H9 (cell line): ENCODE measurements at regions not wholly inside any gene's neighbourhood (a gene's known extent, or its start where the extent isn't known, plus 50 kb on each side); places are given as distances from the start of the nearest gene placed in this dataset.

ENCODE experiments used
- DNase-seq: peaks from one replicate; pipeline ENCODE4 v3.0.0-alpha.2; 2017
- H2AFZ ChIP-seq: one replicate; pipeline ENCODE4 v1.6.1; 2013; ENCODE audit warnings: mild to moderate bottlenecking, low read length, control low read depth, moderate library complexity
- H2AK5ac ChIP-seq: 2 replicates; pipeline ENCODE4 v1.6.1; 2013; ENCODE audit warnings: low read length, control low read depth, mixed read lengths; ENCODE audit not compliant: insufficient read length
- H2BK120ac ChIP-seq: one replicate; pipeline ENCODE4 v1.6.1; 2013; ENCODE audit warnings: low read depth, mild to moderate bottlenecking, low read length, control low read depth, inconsistent platforms; ENCODE audit not compliant: poor library complexity, severe bottlenecking
- H2BK12ac ChIP-seq: 2 replicates; pipeline ENCODE4 v1.6.1; 2013; ENCODE audit warnings: low read length, control low read depth, mixed read lengths, low read depth; ENCODE audit not compliant: insufficient read length
- H2BK15ac ChIP-seq: 2 replicates; pipeline ENCODE4 v1.6.1; 2013; ENCODE audit warnings: low read depth, low read length, control low read depth
- H2BK20ac ChIP-seq: one replicate; pipeline ENCODE4 v1.6.1; 2013; ENCODE audit warnings: low read depth, mild to moderate bottlenecking, low read length, control low read depth, inconsistent platforms; ENCODE audit not compliant: poor library complexity, severe bottlenecking
- H2BK5ac ChIP-seq: 2 replicates; pipeline ENCODE4 v1.6.1; 2013; ENCODE audit warnings: low read length, control low read depth, mixed read lengths; ENCODE audit not compliant: insufficient read length
- H3K14ac ChIP-seq: 2 replicates; pipeline ENCODE4 v1.6.1; 2013; ENCODE audit warnings: low read length, control low read depth; ENCODE audit not compliant: insufficient read depth
- H3K18ac ChIP-seq: 2 replicates; pipeline ENCODE4 v1.6.1; 2013; ENCODE audit warnings: low read depth, mild to moderate bottlenecking, mixed read lengths, low read length, control low read depth; ENCODE audit not compliant: insufficient read length
- H3K23ac ChIP-seq: 2 replicates; pipeline ENCODE4 v1.6.1; 2013; ENCODE audit warnings: low read length, control low read depth, mixed read lengths, low read depth; ENCODE audit not compliant: insufficient read length
- H3K23me2 ChIP-seq: 2 replicates; pipeline ENCODE4 v1.6.1; 2013; ENCODE audit warnings: low read depth, mild to moderate bottlenecking, mixed read lengths, low read length, control low read depth; ENCODE audit not compliant: insufficient read length, poor library complexity, severe bottlenecking
- H3K27ac ChIP-seq: 2 replicates; pipeline ENCODE4 v1.5.1; 2013; ENCODE audit warnings: low read length, control low read depth, mixed read lengths, low read depth; ENCODE audit not compliant: insufficient read length
- H3K27me3 ChIP-seq: 2 replicates; pipeline ENCODE4 v1.6.1; 2013; ENCODE audit warnings: low read length, control low read depth, inconsistent platforms; ENCODE audit not compliant: insufficient read depth
- H3K4ac ChIP-seq: 2 replicates; pipeline ENCODE4 v1.6.1; 2013; ENCODE audit warnings: low read depth, mild to moderate bottlenecking, control low read depth, inconsistent platforms, low read length, moderate library complexity
- H3K4me1 ChIP-seq: 2 replicates; pipeline ENCODE4 v1.6.1; 2013; ENCODE audit warnings: low read length, control low read depth, inconsistent platforms; ENCODE audit not compliant: insufficient read depth
- H3K4me2 ChIP-seq: 2 replicates; pipeline ENCODE4 v1.6.1; 2013; ENCODE audit warnings: low read length, control low read depth, mixed read lengths; ENCODE audit not compliant: insufficient read length, insufficient read depth
- H3K56ac ChIP-seq: 2 replicates; pipeline ENCODE4 v1.6.1; 2013; ENCODE audit warnings: low read depth, mild to moderate bottlenecking, mixed read lengths, low read length, control low read depth; ENCODE audit not compliant: insufficient read length
- H3K79me1 ChIP-seq: 2 replicates; pipeline ENCODE4 v1.6.1; 2013; ENCODE audit warnings: low read depth, mild to moderate bottlenecking, moderate library complexity, low read length, control low read depth, inconsistent platforms; ENCODE audit not compliant: insufficient read depth, poor library complexity, severe bottlenecking
- H3K79me2 ChIP-seq: 2 replicates; pipeline ENCODE4 v1.6.1; 2013; ENCODE audit warnings: low read length, control low read depth, inconsistent platforms; ENCODE audit not compliant: insufficient read depth
- H3K9ac ChIP-seq: 2 replicates; pipeline ENCODE4 v1.6.1; 2013; ENCODE audit warnings: low read length, control low read depth, mixed read lengths; ENCODE audit not compliant: insufficient read length; ENCODE audit errors: extremely low read depth
- H3K9me3 ChIP-seq: one replicate; pipeline ENCODE4 v1.6.1; 2013; ENCODE audit warnings: low read depth, low read length, inconsistent platforms; ENCODE audit not compliant: control insufficient read depth
- H3T11ph ChIP-seq: one replicate; pipeline ENCODE4 v1.6.1; 2013; ENCODE audit warnings: mild to moderate bottlenecking, low read length, control low read depth, inconsistent platforms
- H4K20me1 ChIP-seq: one replicate; pipeline ENCODE4 v1.6.1; 2013; ENCODE audit not compliant: control insufficient read depth, insufficient read length, insufficient read depth
- H4K5ac ChIP-seq: 2 replicates; pipeline ENCODE4 v1.6.1; 2013; ENCODE audit warnings: low read depth, mild to moderate bottlenecking, mixed read lengths, low read length, control low read depth; ENCODE audit not compliant: insufficient read length
- H4K8ac ChIP-seq: replicated peaks from 2 replicates; pipeline ENCODE4 v1.6.1; 2013; ENCODE audit warnings: low read length, control low read depth, mixed read lengths, low read depth; ENCODE audit not compliant: insufficient read length
- H4K91ac ChIP-seq: 2 replicates; pipeline ENCODE4 v1.6.1; 2013; ENCODE audit warnings: low read depth, mild to moderate bottlenecking, moderate library complexity, mixed read lengths, low read length, control low read depth; ENCODE audit not compliant: insufficient read length
- H3K27ac Mint-ChIP-seq, 3 experiments: 2 replicates in 2 of 3; 3 replicates in 1 of 3; pipeline ENCODE4 v1.8.0; 2020 to 2021; ENCODE audit warnings: mixed read lengths in 3 of 3, mild to moderate bottlenecking in 1 of 3, moderate library complexity in 1 of 3
- H3K27me3 Mint-ChIP-seq: 2 replicates; pipeline ENCODE4 v1.8.0; 2021; ENCODE audit warnings: low read depth, mild to moderate bottlenecking, moderate library complexity, mixed read lengths
- H3K36me3 Mint-ChIP-seq, 3 experiments: 2 replicates in 2 of 3; 3 replicates in 1 of 3; pipeline ENCODE4 v1.8.0; 2020 to 2021; ENCODE audit warnings: low read depth in 3 of 3, mixed read lengths in 3 of 3; ENCODE audit not compliant: insufficient read depth in 1 of 3
- H3K4me1 Mint-ChIP-seq, 2 experiments: 2 replicates each; pipeline ENCODE4 v1.8.0; 2020; ENCODE audit warnings: mixed read lengths in 2 of 2
- H3K4me3 Mint-ChIP-seq, 2 experiments: 2 replicates in 1 of 2; 3 replicates in 1 of 2; pipeline ENCODE4 v1.8.0; 2020 to 2021; ENCODE audit warnings: mild to moderate bottlenecking in 2 of 2, mixed read lengths in 2 of 2, moderate library complexity in 1 of 2
- H3K9me3 Mint-ChIP-seq, 2 experiments: 2 replicates in 1 of 2; 3 replicates in 1 of 2; pipeline ENCODE4 v1.8.0; 2020; ENCODE audit warnings: mild to moderate bottlenecking in 2 of 2, mixed read lengths in 2 of 2, moderate library complexity in 1 of 2
- WGBS: extraction: QIAGEN DNeasy Blood & Tissue Kit; methylation state at CpG from one replicate; pipeline ENCODE4 v1.1.7; 2013; ENCODE audit warnings: missing lambda C conversion rate, low lambda C conversion rate, mixed read lengths; ENCODE audit not compliant: insufficient read length; ENCODE audit errors: extremely low coverage; 5-methylcytosine and 5-hydroxymethylcytosine counted together
- TF ChIP-seq, protein P1 (sequence below): fragments of 200-600 bp; sonication (generic); conservative IDR thresholded peaks from 3 replicates; pipeline ENCODE4 v1.8.0; 2021; ENCODE audit warnings: antibody characterized with exemption, mild to moderate bottlenecking

DNA sequence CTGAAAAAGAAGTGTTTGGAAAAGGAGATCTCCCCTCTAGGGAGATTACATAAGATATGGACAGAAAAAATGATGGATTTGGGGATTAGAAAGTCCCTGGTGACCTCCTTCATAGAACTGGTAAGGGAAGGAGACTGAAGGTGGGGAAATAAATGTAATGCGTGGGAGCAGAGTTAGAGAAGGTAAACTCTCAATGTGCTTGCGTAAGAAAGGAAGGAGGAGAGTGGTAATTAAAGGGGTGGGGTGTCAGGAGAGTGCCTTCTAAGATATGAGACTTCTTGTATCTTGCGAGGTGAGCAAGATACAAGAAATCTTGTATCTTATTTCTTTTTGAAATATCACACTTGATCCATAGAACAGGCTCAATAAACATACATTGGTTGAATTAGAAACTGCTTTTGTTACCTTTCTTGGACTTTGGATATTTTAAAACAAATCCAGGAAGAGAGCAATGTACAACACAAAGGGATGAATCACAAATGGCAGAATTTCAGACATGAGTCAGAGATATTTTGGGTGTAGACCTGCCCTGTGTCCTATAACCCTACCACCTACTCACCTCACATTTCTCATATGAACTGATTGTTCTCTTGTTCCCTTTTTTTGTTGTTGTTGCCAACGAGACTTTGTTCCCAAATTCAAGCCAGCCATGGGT, 342.4 kb downstream of the INSIG2 start:
- 0 out of 7 replicates have a peak, but pooled peaks cover 0 to 4% (median 0%) of the 10 kb centered on the region in 3 experiments for H3K36me3 Mint-ChIP-seq
- no peak overlapping the region for H3K27ac ChIP-seq
- no peaks in the 10 kb centered on the region for H3K79me1 ChIP-seq
- no peak overlapping the region for H2BK5ac ChIP-seq
- peaks cover 17 to 24% of the 10 kb centered on the region in 2 experiments for H3K4me1 Mint-ChIP-seq
- no CpG with 5 or more reads among the region's 4 CpGs for WGBS
- H3K27ac Mint-ChIP-seq = no peak overlapping the region
- no peak overlapping the region for H2AK5ac ChIP-seq
- no peak overlapping the region for H3K56ac ChIP-seq
- H2BK20ac ChIP-seq = no peak overlapping the region
- H2BK12ac ChIP-seq = no peak overlapping the region
- no peak overlapping the region for H2AFZ ChIP-seq
- H4K5ac ChIP-seq = no peak overlapping the region
- no peak overlapping the region for H2BK15ac ChIP-seq
- no peaks in the 10 kb centered on the region for H3K27me3 ChIP-seq
- no peak overlapping the region for H2BK120ac ChIP-seq
- H3K14ac ChIP-seq = no peak overlapping the region
- H3T11ph ChIP-seq = no peak overlapping the region
- peaks cover 3% of the 10 kb centered on the region in 2 experiments; a peak in 3 of 5 replicates for H3K9me3 Mint-ChIP-seq
- no peak overlapping the region for H4K91ac ChIP-seq
- TF ChIP-seq, protein P1, sequence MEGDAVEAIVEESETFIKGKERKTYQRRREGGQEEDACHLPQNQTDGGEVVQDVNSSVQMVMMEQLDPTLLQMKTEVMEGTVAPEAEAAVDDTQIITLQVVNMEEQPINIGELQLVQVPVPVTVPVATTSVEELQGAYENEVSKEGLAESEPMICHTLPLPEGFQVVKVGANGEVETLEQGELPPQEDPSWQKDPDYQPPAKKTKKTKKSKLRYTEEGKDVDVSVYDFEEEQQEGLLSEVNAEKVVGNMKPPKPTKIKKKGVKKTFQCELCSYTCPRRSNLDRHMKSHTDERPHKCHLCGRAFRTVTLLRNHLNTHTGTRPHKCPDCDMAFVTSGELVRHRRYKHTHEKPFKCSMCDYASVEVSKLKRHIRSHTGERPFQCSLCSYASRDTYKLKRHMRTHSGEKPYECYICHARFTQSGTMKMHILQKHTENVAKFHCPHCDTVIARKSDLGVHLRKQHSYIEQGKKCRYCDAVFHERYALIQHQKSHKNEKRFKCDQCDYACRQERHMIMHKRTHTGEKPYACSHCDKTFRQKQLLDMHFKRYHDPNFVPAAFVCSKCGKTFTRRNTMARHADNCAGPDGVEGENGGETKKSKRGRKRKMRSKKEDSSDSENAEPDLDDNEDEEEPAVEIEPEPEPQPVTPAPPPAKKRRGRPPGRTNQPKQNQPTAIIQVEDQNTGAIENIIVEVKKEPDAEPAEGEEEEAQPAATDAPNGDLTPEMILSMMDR = no peak
- H3K18ac ChIP-seq = no peak overlapping the region
- no peak overlapping the region for H3K4ac ChIP-seq
- no peaks in the 10 kb centered on the region for H3K4me1 ChIP-seq
- H4K8ac ChIP-seq = no peak overlapping the region
- H4K20me1 ChIP-seq = no peaks in the 10 kb centered on the region
- no peak overlapping the region for H3K4me3 Mint-ChIP-seq
- no peak overlapping the region for H3K23ac ChIP-seq
- no peaks in the 10 kb centered on the region for H3K23me2 ChIP-seq
- H3K9ac ChIP-seq = no peak overlapping the region
- H3K79me2 ChIP-seq = no peaks in the 10 kb centered on the region
- no peak for DNase-seq
- no peaks in the 10 kb centered on the region; the same call in 1 of the 2 replicates for H3K27me3 Mint-ChIP-seq
- H3K4me2 ChIP-seq = no peak overlapping the region
- no peaks in the 10 kb centered on the region for H3K9me3 ChIP-seq
